SK-N-SH treated with all-trans-retinoic acid at 6 μM for 48 hours (cell line): ENCODE measurements at regions not wholly inside any gene's neighbourhood (a gene's known extent, or its start where the extent isn't known, plus 50 kb on each side); places are given as distances from the start of the nearest gene placed in this dataset.

ENCODE experiments used
- ATAC-seq: fragments of 200-7000 bp; cut with Tn5 transposase; 3 replicates; pipeline ENCODE4 v1.9.1; 2020; ENCODE audit warnings: mild to moderate bottlenecking, moderate library complexity
- ARNTL ChIP-seq: fragments of 450-650 bp; formaldehyde crosslinking; IDR thresholded peaks from 2 replicates; pipeline ENCODE4 v1.5.0; 2020; ENCODE audit warnings: low read depth, mild to moderate bottlenecking, moderate library complexity, borderline replicate concordance
- BACH2 ChIP-seq: fragments of 250-450 bp; sonication (Bioruptor Pico); IDR thresholded peaks from 2 replicates; pipeline ENCODE4 v1.9.0; 2021; ENCODE audit warnings: mild to moderate bottlenecking, borderline replicate concordance
- CREB5 ChIP-seq: fragments of 250-450 bp; sonication (Bioruptor Pico); IDR thresholded peaks from 2 replicates; pipeline ENCODE4 v1.5.1; 2020; ENCODE audit warnings: low read depth, mild to moderate bottlenecking, moderate library complexity
- CSRNP3 ChIP-seq: fragments of 250-450 bp; sonication (Bioruptor Pico); IDR thresholded peaks from 2 replicates; pipeline ENCODE4 v1.5.1; 2021; ENCODE audit warnings: mild to moderate bottlenecking, moderate library complexity
- ESRRG ChIP-seq: fragments of 250-450 bp; sonication (Bioruptor Pico); IDR thresholded peaks from 2 replicates; pipeline ENCODE4 v1.6.1; 2021; ENCODE audit warnings: mild to moderate bottlenecking
- GLIS3 ChIP-seq: fragments of 250-450 bp; sonication (Bioruptor Pico); IDR thresholded peaks from 2 replicates; pipeline ENCODE4 v1.5.0; 2020; ENCODE audit warnings: mild to moderate bottlenecking, moderate library complexity
- ISL1 ChIP-seq: fragments of 250-450 bp; sonication (Bioruptor Pico); IDR thresholded peaks from 2 replicates; pipeline ENCODE4 v2.1.2; 2022; ENCODE audit warnings: mild to moderate bottlenecking, moderate library complexity
- OSR1 ChIP-seq: fragments of 250-450 bp; sonication (Bioruptor Pico); IDR thresholded peaks from 2 replicates; pipeline ENCODE4 v1.8.0; 2022; ENCODE audit warnings: moderate library complexity, mild to moderate bottlenecking, inconsistent platforms
- POU6F1 ChIP-seq: fragments of 250-450 bp; sonication (Bioruptor Pico); IDR thresholded peaks from 2 replicates; pipeline ENCODE4 v1.8.0; 2021; ENCODE audit warnings: low read depth, mild to moderate bottlenecking, moderate library complexity, borderline replicate concordance
- PPARA ChIP-seq: fragments of 250-450 bp; sonication (Bioruptor Pico); IDR thresholded peaks from 2 replicates; pipeline ENCODE4 v1.5.0; 2020; ENCODE audit warnings: mild to moderate bottlenecking, borderline replicate concordance
- TOX ChIP-seq: fragments of 250-450 bp; sonication (Bioruptor Pico); IDR thresholded peaks from 2 replicates; pipeline ENCODE4 v1.8.0; 2021; ENCODE audit warnings: mild to moderate bottlenecking, moderate library complexity, borderline replicate concordance
- TSHZ2 ChIP-seq: fragments of 250-450 bp; sonication (Bioruptor Pico); IDR thresholded peaks from 2 replicates; pipeline ENCODE4 v1.5.0; 2020; ENCODE audit warnings: mild to moderate bottlenecking, moderate library complexity
- ZC3H10 ChIP-seq: fragments of 250-450 bp; sonication (Bioruptor Pico); IDR thresholded peaks from 2 replicates; pipeline ENCODE4 v1.5.1; 2021; ENCODE audit warnings: mild to moderate bottlenecking, moderate library complexity
- ZNF565 ChIP-seq: fragments of 450-650 bp; formaldehyde crosslinking; conservative IDR thresholded peaks from 2 replicates; pipeline ENCODE4 v1.5.0; 2020; ENCODE audit warnings: low read depth, mild to moderate bottlenecking, moderate library complexity
- ZNF70 ChIP-seq: fragments of 450-650 bp; formaldehyde crosslinking; IDR thresholded peaks from 2 replicates; pipeline ENCODE4 v1.5.0; 2020; ENCODE audit warnings: mild to moderate bottlenecking, moderate library complexity
- ZNF8 ChIP-seq: fragments of 450-650 bp; formaldehyde crosslinking; IDR thresholded peaks from 2 replicates; pipeline ENCODE4 v1.5.0; 2020; ENCODE audit warnings: mild to moderate bottlenecking, moderate library complexity

- TF ChIP-seq POU6F1 (CRISPR knock-in tag) (no peak), PPARA (CRISPR knock-in tag) (no peak), ISL1 (CRISPR knock-in tag) (no peak)
Observed at GRCh38 chr10:125564570-125564969, 118.4 kb downstream of the TEX36 start (continued).

- no peak for ATAC-seq
- no peak for TF ChIP-seq CREB5 (CRISPR knock-in tag)
- no peak for TF ChIP-seq ARNTL (CRISPR knock-in tag)
- TF ChIP-seq PPARA (CRISPR knock-in tag): no peak
- TF ChIP-seq ZNF8 (CRISPR knock-in tag): no peak
- TF ChIP-seq CSRNP3 (CRISPR knock-in tag): no peak
- TF ChIP-seq GLIS3 (CRISPR knock-in tag): no peak
- no peak for TF ChIP-seq ZC3H10 (CRISPR knock-in tag)
- TF ChIP-seq ISL1 (CRISPR knock-in tag): no peak
Observed at GRCh38 chr10:125562737-125563136, 120.2 kb downstream of the TEX36 start.

- ATAC-seq: no peak
- TF ChIP-seq CSRNP3 (CRISPR knock-in tag): no peak
- TF ChIP-seq TOX (CRISPR knock-in tag): no peak
- no peak for TF ChIP-seq ESRRG (CRISPR knock-in tag)
- no peak for TF ChIP-seq ZC3H10 (CRISPR knock-in tag)
- TF ChIP-seq TSHZ2 (CRISPR knock-in tag): no peak
- TF ChIP-seq CREB5 (CRISPR knock-in tag): no peak
- no peak for TF ChIP-seq ZNF70 (CRISPR knock-in tag)
- TF ChIP-seq BACH2: no peak
Observed at GRCh38 chr10:125560947-125561346, 122.0 kb downstream of the TEX36 start.

- TF ChIP-seq CREB5 (CRISPR knock-in tag): no peak
- TF ChIP-seq PPARA (CRISPR knock-in tag): no peak
- TF ChIP-seq OSR1: no peak
- TF ChIP-seq ESRRG (CRISPR knock-in tag): no peak
- TF ChIP-seq ISL1 (CRISPR knock-in tag): no peak
- no peak for TF ChIP-seq ZC3H10 (CRISPR knock-in tag)
- TF ChIP-seq ARNTL (CRISPR knock-in tag): no peak
- no peak for TF ChIP-seq ZNF70 (CRISPR knock-in tag)
- TF ChIP-seq GLIS3 (CRISPR knock-in tag): no peak
- no peak for TF ChIP-seq BACH2
- TF ChIP-seq ZNF565 (CRISPR knock-in tag): no peak
- ATAC-seq: no peak
Observed at GRCh38 chr10:125559210-125559609, 123.8 kb downstream of the TEX36 start.
